ENCODE measurements at regions not wholly inside any gene's neighbourhood (a gene's known extent, or its start where the extent isn't known, plus 50 kb on each side); places are given as distances from the start of the nearest gene placed in this dataset.
"Not testable (repeated sequence)": the region's sequence is repeated elsewhere in the genome, so short reads cannot be mapped to it uniquely, and the experiment has no call there.

DNA sequence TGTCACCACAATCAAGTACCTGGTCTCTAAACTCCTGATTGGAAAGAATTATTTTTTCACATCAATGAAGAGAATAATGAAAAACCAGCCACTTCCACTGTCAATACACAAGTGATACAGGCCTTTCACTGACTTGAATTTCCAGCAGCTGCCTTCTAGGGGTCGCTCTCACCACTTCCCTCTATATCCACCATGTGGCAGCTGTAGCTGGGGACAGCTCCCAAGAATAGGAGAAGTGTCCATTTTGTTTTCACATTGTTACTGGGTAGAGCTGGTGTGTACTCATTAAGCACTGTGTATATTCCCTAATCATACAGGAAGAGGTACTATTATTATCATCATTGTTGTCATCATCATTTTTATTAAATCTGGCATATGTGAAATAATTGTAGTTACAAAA, 438.4 kb upstream of the SPTLC3 start:
- Histone ChIP-seq H3K9me3 (no peaks in the 10 kb centered on the region), H3K4me3 (no peak overlapping the region), H3K27me3 (no peaks in the 10 kb centered on the region), H3K27ac (no peak overlapping the region), H3K4me1 (no peaks in the 10 kb centered on the region), H3K36me3 (no peaks in the 10 kb centered on the region)
- intact Hi-C loops (cut with DNase I): no loop called here
- TF ChIP-seq, protein P1, sequence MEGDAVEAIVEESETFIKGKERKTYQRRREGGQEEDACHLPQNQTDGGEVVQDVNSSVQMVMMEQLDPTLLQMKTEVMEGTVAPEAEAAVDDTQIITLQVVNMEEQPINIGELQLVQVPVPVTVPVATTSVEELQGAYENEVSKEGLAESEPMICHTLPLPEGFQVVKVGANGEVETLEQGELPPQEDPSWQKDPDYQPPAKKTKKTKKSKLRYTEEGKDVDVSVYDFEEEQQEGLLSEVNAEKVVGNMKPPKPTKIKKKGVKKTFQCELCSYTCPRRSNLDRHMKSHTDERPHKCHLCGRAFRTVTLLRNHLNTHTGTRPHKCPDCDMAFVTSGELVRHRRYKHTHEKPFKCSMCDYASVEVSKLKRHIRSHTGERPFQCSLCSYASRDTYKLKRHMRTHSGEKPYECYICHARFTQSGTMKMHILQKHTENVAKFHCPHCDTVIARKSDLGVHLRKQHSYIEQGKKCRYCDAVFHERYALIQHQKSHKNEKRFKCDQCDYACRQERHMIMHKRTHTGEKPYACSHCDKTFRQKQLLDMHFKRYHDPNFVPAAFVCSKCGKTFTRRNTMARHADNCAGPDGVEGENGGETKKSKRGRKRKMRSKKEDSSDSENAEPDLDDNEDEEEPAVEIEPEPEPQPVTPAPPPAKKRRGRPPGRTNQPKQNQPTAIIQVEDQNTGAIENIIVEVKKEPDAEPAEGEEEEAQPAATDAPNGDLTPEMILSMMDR (IDR thresholded peaks at IDR 0.05): peak in 1 of 2 donors; percentile 12
- ATAC-seq: peak; percentile 37
- DNase-seq: no peak

DNA sequence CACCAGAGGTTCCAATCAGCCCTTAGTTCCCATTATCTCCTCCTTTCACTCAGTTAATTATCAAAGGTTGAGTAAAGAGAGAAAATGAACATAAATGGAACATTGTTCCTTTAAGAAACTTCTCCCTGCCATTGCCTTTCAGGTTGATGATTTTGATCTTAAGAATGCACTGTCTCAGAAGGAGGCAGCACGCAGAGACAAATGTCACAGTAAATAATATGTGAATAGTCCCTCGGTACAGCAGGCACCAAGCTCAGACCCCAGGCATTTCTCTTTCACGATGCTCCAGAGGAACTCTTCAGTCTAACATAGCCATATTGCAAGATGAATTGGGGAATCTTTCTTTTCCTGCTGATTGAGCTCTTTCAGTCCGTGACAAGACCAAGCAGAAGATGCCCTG, 435.3 kb upstream of the SPTLC3 start:
- Histone ChIP-seq H3K27ac (no peak overlapping the region), H3K9me3 (no peaks in the 10 kb centered on the region), H3K36me3 (no peaks in the 10 kb centered on the region), H3K27me3 (no peaks in the 10 kb centered on the region), H3K4me1 (no peaks in the 10 kb centered on the region), H3K4me3 (no peak overlapping the region)
- ATAC-seq (no peak), DNase-seq (no peak)
- intact Hi-C loops (cut with DNase I): no loop called here
- TF ChIP-seq, protein P1 (IDR thresholded peaks at IDR 0.05): no peak

DNA sequence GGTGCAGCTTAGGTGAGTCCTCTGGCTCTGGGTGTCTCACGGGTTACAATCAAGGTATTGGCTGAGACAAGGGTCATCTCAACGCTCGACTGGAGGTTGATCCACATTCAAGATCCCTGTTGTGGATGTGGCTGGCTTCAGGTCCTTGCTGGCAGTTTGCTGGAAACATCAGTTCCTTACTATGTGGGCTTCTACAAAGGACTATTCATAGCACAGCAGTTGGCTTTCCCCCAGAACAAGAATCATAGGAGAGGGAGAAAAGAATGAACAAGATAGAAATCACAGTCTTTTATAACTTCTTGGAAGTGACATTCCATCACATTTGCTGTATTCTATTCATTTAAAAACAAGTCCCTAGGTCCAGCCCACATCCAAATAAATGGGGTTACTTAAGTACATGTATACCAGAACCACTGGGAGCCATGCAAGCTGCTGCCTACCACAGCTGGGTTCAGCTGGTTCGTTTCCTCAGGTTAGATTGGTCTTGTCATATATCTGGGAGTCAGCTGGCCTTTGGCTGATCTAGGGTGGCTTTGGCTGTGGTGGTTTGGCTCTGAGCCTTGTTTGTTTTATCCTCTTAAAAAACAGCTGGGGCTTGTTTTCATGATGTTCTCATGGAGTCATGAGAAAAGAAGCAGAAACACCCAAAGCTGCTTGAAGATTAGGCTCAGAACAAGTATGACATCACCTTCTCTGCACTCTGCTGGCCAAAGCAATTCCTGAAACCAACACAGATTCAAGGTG, 433.2 kb upstream of the SPTLC3 start:
- DNase-seq (peak in 2 of 4 donors; percentile 90 to 96), ATAC-seq (peak; percentile 75)
- Histone ChIP-seq H3K9me3 (no peaks in the 10 kb centered on the region), H3K4me3 (no peak overlapping the region), H3K27ac (no peak overlapping the region), H3K27me3 (no peaks in the 10 kb centered on the region), H3K4me1 (no peaks in the 10 kb centered on the region), H3K36me3 (no peaks in the 10 kb centered on the region)
- TF ChIP-seq, protein P1 (IDR thresholded peaks at IDR 0.05): no peak
- intact Hi-C loops (cut with DNase I): no loop called here

DNA sequence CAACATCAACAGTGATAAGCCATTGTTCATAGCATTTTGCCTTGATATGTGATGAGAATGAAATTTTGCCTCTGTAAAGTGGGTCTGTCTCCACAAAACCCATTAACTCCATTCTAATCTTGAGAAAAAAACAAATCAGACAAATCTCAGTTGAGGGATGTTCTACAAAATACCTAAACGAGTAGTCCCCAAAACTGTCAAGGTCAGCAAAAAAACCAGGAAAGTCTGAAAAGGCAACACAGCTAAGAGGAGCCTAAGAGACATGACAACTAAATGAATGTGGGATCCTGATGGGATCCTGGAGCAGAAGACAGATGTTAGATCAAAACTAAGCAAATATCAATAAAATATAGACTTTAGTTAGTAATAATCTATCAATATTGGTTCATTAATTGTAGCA, 431.6 kb upstream of the SPTLC3 start:
- Histone ChIP-seq H3K4me1 (no peaks in the 10 kb centered on the region), H3K27me3 (no peaks in the 10 kb centered on the region), H3K4me3 (no peak overlapping the region), H3K9me3 (peaks cover 0 to 4% of the 10 kb centered on the region in 2 donors), H3K36me3 (no peaks in the 10 kb centered on the region), H3K27ac (no peak overlapping the region)
- ATAC-seq: no peak
- intact Hi-C loops (cut with DNase I): no loop called here
- no peak for DNase-seq
- TF ChIP-seq, protein P1 (IDR thresholded peaks at IDR 0.05): no peak

DNA sequence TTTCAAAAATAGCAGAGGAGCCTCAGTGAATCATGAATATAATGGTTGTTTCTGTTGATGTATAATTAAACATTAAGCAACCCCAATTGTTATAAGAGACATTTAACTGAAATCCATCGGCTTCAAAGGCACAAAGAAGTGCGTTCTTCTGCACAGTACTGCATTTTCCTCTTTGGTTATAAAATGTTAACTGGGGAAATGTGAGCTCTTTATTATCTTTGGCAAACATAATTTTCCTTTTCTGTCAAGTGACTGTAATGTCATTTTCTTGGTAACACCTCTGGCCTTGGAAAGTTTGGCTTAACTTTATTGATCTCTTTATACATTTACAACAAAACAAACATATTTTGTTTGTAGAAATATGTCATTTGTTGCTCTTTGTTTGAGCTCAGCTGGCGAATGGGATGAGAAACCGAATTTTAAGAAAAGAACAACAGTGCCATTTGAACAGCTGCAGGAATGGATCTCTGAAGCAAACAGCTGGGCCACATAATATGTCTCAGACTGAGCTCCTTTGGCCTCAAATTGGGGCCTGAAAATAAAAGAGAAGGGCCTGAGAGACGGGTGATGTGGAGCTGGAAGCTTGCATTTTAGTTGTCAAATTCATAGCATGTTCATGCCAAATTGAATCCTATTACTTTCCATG, 427.0 kb upstream of the SPTLC3 start:
- ATAC-seq: no peak
- peaks cover 0 to 5% of the 10 kb centered on the region in 2 donors for H3K9me3 ChIP-seq
- no peaks in the 10 kb centered on the region for H3K36me3 ChIP-seq
- intact Hi-C loops (cut with DNase I): no loop called here
- no peak overlapping the region for H3K4me3 ChIP-seq
- H3K27ac ChIP-seq: no peak overlapping the region
- no peaks in the 10 kb centered on the region for H3K4me1 ChIP-seq
- TF ChIP-seq, protein P1 (IDR thresholded peaks at IDR 0.05): no peak
- peak in 2 of 4 donors; percentile 48 to 65 for DNase-seq
- H3K27me3 ChIP-seq: no peaks in the 10 kb centered on the region

DNA sequence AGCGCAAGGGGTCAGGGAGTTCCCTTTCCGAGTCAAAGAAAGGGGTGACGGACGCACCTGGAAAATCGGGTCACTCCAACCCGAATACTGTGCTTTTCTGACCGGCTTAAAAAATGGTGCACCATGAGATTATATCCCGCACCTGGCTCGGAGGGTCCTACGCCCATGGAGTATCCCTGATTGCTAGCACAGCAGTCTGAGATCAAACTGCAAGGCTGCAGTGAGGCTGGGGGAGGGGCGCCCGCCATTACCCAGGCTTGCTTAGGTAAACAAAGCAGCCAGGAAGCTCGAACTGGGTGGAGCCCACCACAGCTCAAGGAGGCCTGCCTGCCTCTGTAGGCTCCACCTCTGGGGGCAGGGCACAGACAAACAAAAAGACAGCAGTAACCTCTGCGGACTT, 426.1 kb upstream of the SPTLC3 start:
- H3K27ac ChIP-seq; H3K27me3 ChIP-seq; DNase-seq; H3K4me3 ChIP-seq; intact Hi-C loops (cut with DNase I); ATAC-seq; H3K9me3 ChIP-seq; H3K4me1 ChIP-seq; H3K36me3 ChIP-seq: not testable (repeated sequence)

Measured in left lung (tissue), 4 donors.